Stimulated activated naive CD8-positive, alpha-beta T cell treated with anti-CD3 and anti-CD28 coated beads, Interleukin-15, amount 100 ng/mL, for 72 hours (primary cell): ENCODE measurements at regions not wholly inside any gene's neighbourhood (a gene's known extent, or its start where the extent isn't known, plus 50 kb on each side); places are given as distances from the start of the nearest gene placed in this dataset.

ENCODE experiments used
- ATAC-seq: fragments of 150-1000 bp; cut with Tn5 transposase; 2 replicates; pipeline ENCODE4 v1.10.0; 2021; ENCODE audit warnings: mild to moderate bottlenecking, moderate library complexity
- DNase-seq, 2 donors: peaks; one replicate each; pipeline ENCODE4 v3.0.0; 2021 to 2022
- H3K27ac Mint-ChIP-seq, 2 donors: one replicate each; pipeline ENCODE4 v1.8.0; 2022; ENCODE audit warnings: mild to moderate bottlenecking in 2 of 2, mixed read lengths in 2 of 2, moderate library complexity in 2 of 2
- H3K27me3 Mint-ChIP-seq: one replicate; pipeline ENCODE4 v1.8.0; 2022; ENCODE audit warnings: mixed read lengths
- H3K4me1 Mint-ChIP-seq: one replicate; pipeline ENCODE4 v1.8.0; 2022; ENCODE audit warnings: mild to moderate bottlenecking, mixed read lengths
- H3K4me3 Mint-ChIP-seq, 2 donors: one replicate each; pipeline ENCODE4 v1.8.0; 2022; ENCODE audit warnings: mild to moderate bottlenecking in 2 of 2, mixed read lengths in 2 of 2, moderate library complexity in 1 of 2
- H3K9me3 Mint-ChIP-seq, 2 donors: one replicate each; pipeline ENCODE4 v1.8.0; 2022; ENCODE audit warnings: mixed read lengths in 2 of 2

DNA sequence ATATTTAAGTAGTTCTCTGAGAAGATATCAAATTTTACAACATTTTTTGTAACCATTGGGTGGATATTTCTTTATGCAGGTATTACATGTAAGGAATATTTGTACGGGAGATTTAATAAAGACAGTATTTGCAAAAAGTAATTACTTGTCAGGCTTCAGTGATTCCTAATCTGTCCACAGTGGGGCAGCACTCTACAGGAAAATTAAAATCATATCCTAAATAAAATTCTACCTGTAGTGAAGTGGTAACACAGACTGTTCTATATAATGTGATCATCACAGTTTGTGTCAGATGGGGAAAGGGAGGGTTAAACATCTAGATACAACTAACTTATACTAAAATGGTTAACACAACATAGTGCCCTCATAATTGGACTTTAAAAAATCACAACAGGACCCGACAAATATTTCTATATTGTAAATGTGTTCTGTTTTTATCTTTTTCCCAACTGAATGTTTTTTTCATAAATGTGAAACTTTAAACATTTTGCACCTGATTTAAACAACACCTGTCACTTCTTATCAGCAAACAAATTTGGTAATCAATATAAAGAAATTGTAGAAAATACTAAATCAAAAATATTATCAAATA lies 145.6 kb upstream of the MANEA start:
- DNase-seq (peak in 1 of 2 donors; percentile 5), ATAC-seq (peak; percentile 49)
- Mint-ChIP-seq H3K9me3 (no peaks in the 10 kb centered on the region), H3K27me3 (peaks cover 13% of the 10 kb centered on the region), H3K4me1 (no peaks in the 10 kb centered on the region), H3K27ac (no peak overlapping the region), H3K4me3 (no peak overlapping the region)

DNA sequence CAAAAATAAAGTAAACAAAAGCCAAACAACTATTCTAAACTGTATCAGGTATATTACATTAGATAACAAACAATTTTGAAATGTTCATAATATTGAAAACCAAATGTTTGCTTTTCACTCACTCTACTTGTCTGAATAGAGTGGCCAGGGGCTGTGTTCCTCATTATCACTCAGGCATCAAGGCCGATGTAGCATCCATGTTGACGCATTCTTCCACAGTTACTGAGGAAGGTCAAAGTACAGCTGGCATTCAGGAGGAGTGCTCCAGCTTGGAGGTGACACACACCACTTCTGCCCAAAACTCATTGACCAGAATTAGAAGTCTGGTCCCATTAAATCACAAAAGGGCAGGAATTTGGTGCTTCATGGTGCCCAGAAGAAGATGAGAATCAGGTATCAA lies 137.6 kb upstream of the MANEA start:
- H3K4me3 Mint-ChIP-seq, result no peak overlapping the region
- no peaks in the 10 kb centered on the region for H3K4me1 Mint-ChIP-seq
- no peaks in the 10 kb centered on the region for H3K9me3 Mint-ChIP-seq
- DNase-seq (no peak), ATAC-seq (no peak)
- no peak overlapping the region for H3K27ac Mint-ChIP-seq
- no peaks in the 10 kb centered on the region for H3K27me3 Mint-ChIP-seq

DNA sequence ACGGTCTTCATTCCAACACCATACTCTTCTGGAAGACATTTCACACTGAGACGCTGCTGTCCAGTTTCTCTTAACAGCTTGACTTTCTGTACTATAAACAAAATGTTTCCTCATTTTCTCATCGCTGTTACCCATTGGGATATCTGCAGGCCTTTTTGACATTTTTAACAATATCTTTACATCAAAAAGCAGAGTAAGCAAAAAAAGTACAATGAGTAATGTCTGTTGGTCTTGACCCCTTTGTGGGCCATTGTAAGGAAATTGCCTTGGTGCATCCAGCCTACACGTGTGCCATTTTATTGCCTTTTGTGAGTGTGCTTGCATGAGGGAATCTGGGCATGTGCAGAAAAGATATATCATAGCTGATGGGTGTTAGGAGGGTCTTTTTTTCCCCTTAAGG lies 129.1 kb upstream of the MANEA start:
- Mint-ChIP-seq H3K4me3 (no peak overlapping the region), H3K27me3 (peaks cover 8% of the 10 kb centered on the region), H3K9me3 (peaks cover 4 to 5% of the 10 kb centered on the region in 2 donors), H3K27ac (no peak overlapping the region), H3K4me1 (no peaks in the 10 kb centered on the region)
- ATAC-seq (no peak), DNase-seq (no peak)

DNA sequence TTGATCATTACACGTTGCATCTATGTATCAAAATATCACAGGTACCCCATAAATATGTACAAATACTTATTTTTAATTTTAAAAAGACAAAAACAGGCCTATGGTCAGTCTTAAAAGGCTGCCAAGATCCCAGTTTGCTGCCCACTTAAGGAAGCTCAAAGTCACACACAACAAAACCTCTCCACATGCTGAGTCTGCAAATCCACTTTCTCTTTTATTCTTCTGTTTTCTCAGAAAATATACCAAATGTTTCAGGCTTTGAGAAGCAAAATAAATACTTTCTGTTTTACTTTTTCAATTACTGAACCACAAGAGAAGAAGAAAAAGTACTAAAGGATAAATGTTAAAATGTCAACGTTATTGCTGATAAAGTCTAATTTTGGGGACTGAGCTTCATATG lies 107.8 kb upstream of the MANEA start:
- Mint-ChIP-seq H3K4me3 (no peak overlapping the region), H3K4me1 (no peaks in the 10 kb centered on the region), H3K27ac (no peak overlapping the region), H3K27me3 (peaks cover 14% of the 10 kb centered on the region), H3K9me3 (no peaks in the 10 kb centered on the region)
- no peak for ATAC-seq
- no peak for DNase-seq

DNA sequence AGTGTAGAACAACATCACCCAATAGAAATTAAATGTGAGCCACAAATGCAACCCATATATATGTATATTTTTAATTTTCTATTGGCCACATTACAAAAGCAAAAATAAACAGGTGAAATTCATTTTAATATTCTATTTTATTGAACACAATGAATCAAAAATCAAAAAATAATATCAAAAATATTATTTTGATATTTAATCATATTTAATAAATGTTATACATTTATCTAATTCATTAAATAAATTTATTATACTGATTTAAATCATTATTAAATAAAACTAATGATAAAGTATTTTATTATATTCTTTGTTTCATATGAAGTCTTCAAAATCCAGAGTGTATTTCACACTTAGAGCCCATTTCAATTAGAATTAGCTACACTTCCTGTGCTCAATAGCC lies 98.4 kb upstream of the MANEA start:
- no peak overlapping the region for H3K27ac Mint-ChIP-seq
- H3K9me3 Mint-ChIP-seq, result no peaks in the 10 kb centered on the region
- H3K4me3 Mint-ChIP-seq, result no peak overlapping the region
- H3K4me1 Mint-ChIP-seq, result no peaks in the 10 kb centered on the region
- no peak for DNase-seq
- H3K27me3 Mint-ChIP-seq, result peaks cover 6% of the 10 kb centered on the region
- no peak for ATAC-seq

DNA sequence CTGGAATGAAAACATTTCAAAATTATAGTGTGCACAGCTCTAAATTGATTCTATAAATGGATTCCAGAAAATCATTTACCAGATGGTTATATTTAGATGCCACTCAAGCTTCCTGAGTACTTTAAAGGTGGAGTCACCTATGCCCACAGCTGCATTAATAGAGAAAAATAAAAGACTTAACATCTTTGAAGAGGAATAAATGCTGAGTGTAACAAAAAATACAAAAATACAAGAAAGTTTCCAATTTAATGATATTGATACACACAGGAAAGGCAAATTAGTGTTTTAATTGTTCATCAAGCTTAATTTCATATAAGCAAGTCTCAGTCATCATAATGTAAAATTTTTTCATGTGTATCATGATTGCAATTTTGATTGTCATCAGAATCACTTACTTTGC lies 89.5 kb upstream of the MANEA start:
- H3K9me3 Mint-ChIP-seq, result no peaks in the 10 kb centered on the region
- no peak overlapping the region for H3K4me3 Mint-ChIP-seq
- no peak for DNase-seq
- H3K4me1 Mint-ChIP-seq, result peaks cover 8% of the 10 kb centered on the region
- H3K27ac Mint-ChIP-seq, result no peak overlapping the region
- H3K27me3 Mint-ChIP-seq, result no peaks in the 10 kb centered on the region
- ATAC-seq, result no peak

DNA sequence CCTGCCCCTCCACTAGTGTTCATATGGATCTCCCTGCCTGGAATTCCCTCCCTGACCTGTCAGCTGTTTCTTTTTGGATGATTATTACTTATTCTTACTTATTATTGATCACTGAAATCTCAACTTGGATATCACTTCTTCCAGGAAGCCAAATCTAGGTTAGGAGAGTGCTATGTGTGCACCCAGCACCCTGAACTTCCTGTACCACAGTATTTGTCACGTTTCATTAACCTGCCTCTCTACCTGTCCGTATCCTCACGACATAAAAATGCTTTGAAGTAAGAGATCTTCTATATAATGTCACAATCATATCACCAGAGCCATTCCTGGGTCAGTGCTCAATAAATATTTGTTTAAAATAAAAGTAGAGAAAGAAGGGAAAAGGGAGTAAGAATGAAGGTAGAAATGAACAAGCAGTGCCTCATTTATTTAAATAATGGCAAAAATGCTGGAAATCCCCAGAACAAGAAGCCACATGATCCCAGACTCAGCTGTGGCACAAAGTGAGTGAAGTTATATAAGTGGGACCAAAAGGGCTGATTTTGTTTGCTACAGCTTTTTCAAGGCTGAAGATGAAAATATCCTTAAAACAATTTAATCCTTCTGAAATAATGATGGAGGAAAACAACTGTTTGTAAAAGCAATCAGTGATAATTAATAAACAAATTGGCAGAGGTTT lies 88.0 kb upstream of the MANEA start:
- DNase-seq (no peak), ATAC-seq (no peak)
- Mint-ChIP-seq H3K4me3 (no peak overlapping the region), H3K27ac (peak overlapping the region; percentile 9 to 21), H3K27me3 (no peaks in the 10 kb centered on the region), H3K9me3 (no peaks in the 10 kb centered on the region), H3K4me1 (peaks cover 8% of the 10 kb centered on the region)

DNA sequence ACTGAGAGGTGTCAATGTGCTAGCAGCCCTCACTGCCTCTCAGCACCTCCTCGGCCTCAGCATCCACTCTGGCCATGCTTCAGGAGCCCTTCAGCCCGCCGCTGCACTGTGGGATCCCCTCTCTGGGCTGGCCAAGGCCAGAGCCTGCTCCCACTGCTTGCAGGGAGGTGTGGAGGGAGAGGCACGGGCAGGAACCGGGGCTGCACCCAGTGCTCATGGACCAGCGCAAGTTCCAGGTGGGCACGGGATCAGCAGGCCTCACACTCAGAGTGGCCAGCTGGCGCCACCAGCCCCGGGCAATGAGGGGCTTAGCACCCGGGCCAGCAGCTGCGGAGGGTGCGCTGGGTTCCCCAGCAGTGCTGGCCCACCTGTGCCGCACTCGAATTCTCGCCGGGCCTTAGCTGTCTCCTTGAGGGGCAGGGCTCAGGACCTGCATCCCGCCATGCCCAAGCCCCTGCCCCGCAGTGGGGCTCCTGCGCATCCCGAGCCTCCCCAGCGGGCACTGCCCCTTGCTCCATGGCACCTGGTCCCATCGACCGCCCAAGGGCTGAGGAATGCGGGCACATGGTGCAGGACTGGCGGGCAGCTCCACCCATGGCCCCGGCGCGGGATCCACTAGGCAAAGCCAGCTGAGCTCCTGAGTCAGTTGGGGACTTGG lies 80.4 kb upstream of the MANEA start:
- ATAC-seq (peak; percentile 20), DNase-seq (no peak)
- no peak overlapping the region for H3K27ac Mint-ChIP-seq
- H3K4me3 Mint-ChIP-seq, result no peak overlapping the region
- no peaks in the 10 kb centered on the region for H3K4me1 Mint-ChIP-seq
- peaks cover 0 to 8% of the 10 kb centered on the region in 2 donors for H3K9me3 Mint-ChIP-seq
- peaks cover 7% of the 10 kb centered on the region for H3K27me3 Mint-ChIP-seq

DNA sequence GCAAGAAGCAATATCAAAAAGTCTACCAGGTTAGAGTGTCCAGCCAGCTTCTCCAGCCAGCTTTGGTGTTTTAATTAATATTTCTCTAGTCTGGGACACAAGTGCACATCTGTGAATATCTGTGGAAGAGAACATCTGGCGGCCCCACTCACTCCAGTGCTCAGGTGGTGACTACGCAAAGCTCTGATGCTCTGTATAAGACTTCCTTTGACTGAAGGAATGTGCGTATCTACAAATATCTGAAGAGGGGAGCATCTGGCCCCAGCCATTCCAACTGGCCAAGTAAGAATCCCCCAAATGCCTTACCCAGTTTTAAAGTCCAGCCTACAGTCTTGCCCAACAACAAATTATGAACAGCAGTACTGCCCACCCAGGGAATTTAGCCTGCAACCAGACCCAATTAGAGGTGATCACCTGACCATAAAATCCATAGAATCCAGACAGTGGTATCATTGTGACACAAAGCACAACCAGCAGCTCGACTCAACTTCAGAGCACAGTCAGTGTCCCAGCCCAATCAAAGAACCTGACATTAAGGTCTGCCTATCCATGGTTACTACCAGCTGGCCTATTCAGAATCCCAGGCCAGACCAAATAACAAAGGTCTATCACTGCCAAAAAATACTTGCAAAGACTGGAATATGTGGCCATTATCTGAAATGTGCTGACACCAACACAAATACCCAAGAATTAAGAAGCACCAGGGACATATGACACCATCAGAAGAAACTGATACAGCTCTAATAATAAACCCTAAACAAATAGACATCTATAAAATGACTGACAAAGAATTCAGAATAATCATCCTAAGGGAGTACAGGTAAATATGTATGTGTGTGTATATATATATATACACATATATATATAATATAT lies 76.1 kb upstream of the MANEA start:
- H3K27me3 Mint-ChIP-seq, result peaks cover 7% of the 10 kb centered on the region
- peaks cover 12 to 15% of the 10 kb centered on the region in 2 donors for H3K9me3 Mint-ChIP-seq
- no peak for DNase-seq
- no peak for ATAC-seq
- no peak overlapping the region for H3K4me3 Mint-ChIP-seq
- no peaks in the 10 kb centered on the region for H3K4me1 Mint-ChIP-seq
- H3K27ac Mint-ChIP-seq, result no peak overlapping the region

DNA sequence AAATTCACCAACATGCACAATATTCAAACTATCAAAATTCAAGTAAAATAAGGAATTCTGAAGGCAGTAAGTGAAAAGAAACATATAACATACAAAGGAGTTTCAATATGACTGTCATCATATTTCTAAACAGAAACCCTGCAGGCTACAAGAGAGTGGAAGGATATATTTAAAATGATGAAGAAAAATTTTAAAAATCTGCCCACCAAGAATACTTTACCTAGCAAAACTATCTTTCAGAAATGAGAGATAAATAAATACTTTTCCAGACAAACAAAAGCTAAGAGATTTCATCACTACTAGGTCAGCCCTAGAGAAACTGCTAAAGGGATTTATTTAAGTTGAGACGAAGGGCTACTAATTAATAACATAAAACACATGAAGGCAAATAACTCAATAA lies 73.8 kb upstream of the MANEA start:
- Mint-ChIP-seq H3K27me3 (no peaks in the 10 kb centered on the region), H3K9me3 (peaks cover 7 to 12% of the 10 kb centered on the region in 2 donors), H3K27ac (no peak overlapping the region), H3K4me3 (no peak overlapping the region), H3K4me1 (no peaks in the 10 kb centered on the region)
- DNase-seq (no peak), ATAC-seq (no peak)

DNA sequence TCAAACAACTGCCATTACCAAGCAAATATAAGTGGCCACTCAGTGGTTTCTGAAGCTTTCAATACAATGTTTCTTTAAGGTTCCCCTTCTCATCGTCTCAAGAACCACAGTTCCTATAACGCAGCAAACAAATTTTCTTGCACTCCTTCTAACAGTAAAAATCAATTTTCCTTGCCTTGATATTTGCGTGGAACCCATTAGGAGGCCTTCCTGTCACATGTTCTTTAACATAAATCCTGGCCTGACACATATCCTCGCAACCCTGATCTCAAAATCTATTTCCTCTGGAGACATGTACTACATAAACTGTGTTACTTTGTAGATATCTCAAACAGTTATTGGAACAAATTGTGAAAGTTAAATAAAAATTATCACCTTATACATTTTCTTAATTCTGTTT lies 65.9 kb upstream of the MANEA start:
- H3K27me3 Mint-ChIP-seq, result no peaks in the 10 kb centered on the region
- H3K4me1 Mint-ChIP-seq, result no peaks in the 10 kb centered on the region
- no peak for DNase-seq
- ATAC-seq, result no peak
- H3K9me3 Mint-ChIP-seq, result no peaks in the 10 kb centered on the region
- H3K4me3 Mint-ChIP-seq, result no peak overlapping the region
- H3K27ac Mint-ChIP-seq, result no peak overlapping the region

DNA sequence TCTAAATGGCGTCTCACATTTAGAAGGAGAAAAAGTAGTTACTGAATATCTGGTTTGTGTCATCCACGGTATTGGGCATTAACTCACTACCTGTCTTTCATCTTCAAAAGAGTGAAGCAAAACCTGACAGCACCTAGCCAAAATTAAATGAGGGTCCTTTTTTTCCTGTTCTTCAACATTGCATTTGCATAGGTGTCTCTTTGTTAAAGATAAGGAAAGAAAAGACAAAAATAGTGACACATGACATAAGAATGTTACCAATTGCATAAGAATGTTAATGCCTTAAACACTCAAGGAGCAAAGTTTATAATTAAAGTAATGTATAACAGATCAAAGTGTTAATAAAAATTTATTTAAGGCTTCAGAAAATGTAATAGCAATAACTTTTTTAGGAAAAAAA lies 61.4 kb upstream of the MANEA start:
- ATAC-seq (no peak), DNase-seq (no peak)
- no peak overlapping the region for H3K27ac Mint-ChIP-seq
- no peaks in the 10 kb centered on the region for H3K9me3 Mint-ChIP-seq
- no peaks in the 10 kb centered on the region for H3K27me3 Mint-ChIP-seq
- H3K4me3 Mint-ChIP-seq, result no peak overlapping the region
- H3K4me1 Mint-ChIP-seq, result no peaks in the 10 kb centered on the region

DNA sequence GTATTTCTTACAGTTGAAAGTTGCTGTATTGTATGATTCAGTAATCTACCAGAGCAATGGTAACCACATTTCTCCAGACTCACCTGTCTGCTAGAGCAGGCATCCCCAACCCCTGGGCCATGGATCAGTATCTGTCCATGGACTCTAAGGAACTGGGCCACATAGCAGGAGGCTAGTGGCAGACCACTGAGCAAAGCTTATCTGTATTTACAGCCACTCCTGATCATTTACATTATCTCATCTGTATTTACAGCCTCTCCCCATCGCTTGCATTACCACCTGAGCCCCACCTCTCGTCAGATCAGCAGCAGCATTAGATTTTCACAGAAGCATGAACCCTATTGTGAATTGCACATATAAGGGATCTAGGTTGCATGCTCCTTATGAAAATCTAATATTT lies 60.3 kb upstream of the MANEA start:
- no peaks in the 10 kb centered on the region for H3K9me3 Mint-ChIP-seq
- DNase-seq (no peak), ATAC-seq (no peak)
- no peaks in the 10 kb centered on the region for H3K27me3 Mint-ChIP-seq
- no peak overlapping the region for H3K27ac Mint-ChIP-seq
- no peaks in the 10 kb centered on the region for H3K4me1 Mint-ChIP-seq
- H3K4me3 Mint-ChIP-seq, result no peak overlapping the region

DNA sequence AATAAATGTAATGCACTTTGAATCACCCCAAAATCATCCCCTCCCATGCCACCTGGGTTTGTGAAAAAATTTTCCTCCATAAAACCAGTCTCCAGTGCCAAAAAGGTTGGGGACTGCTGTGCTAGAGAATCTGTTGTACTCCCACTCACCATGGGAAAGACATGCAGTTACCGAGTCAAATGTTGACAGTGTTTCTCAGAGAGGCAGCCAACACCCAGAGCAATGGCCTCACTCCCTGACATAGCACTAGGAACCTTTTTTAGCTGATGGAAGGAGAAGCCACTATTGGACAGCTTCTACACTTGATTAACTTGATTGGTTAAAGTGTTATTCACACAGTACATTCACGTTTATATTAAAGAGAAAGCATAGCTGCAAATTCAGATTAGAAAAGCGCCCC lies 59.8 kb upstream of the MANEA start:
- no peak overlapping the region for H3K27ac Mint-ChIP-seq
- H3K4me3 Mint-ChIP-seq, result no peak overlapping the region
- no peaks in the 10 kb centered on the region for H3K27me3 Mint-ChIP-seq
- H3K9me3 Mint-ChIP-seq, result no peaks in the 10 kb centered on the region
- no peaks in the 10 kb centered on the region for H3K4me1 Mint-ChIP-seq
- DNase-seq (no peak), ATAC-seq (no peak)

DNA sequence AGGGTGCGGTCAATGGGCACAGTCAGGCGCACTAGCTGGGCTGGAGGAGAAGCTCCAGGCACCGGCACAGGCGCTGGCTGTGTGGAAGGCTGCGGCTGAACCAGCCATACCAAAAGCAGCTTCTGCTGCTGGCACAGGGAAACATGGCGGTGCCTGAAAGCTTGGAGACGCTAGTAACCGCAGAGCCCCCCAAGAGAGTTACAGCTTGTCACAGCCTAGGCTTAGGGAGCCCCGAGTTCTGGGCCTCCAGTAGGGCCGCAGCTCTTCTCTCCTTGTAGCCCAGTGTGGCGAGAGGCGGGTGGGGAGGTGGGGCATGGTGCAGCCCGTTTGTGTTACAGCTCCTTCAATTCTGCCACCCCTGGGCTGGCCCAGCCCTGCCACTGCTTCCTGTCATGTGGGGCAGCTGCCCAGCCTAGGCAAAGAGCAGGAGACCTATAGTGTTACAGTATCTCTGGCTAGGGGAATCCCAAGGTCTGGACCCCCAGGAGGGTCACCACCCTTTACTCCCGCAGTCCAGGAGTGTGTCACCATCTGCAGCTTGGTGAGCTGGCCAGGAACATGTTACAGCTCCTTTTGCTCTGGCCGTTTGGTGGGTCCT lies 58.6 kb upstream of the MANEA start:
- no peak overlapping the region for H3K4me3 Mint-ChIP-seq
- H3K27me3 Mint-ChIP-seq, result no peaks in the 10 kb centered on the region
- DNase-seq, result no peak
- no peaks in the 10 kb centered on the region for H3K4me1 Mint-ChIP-seq
- H3K27ac Mint-ChIP-seq, result no peak overlapping the region
- ATAC-seq, result no peak
- H3K9me3 Mint-ChIP-seq, result no peaks in the 10 kb centered on the region
